ENCODE measurements at regions not wholly inside any gene's neighbourhood (a gene's known extent, or its start where the extent isn't known, plus 50 kb on each side); places are given as distances from the start of the nearest gene placed in this dataset.

DNA sequence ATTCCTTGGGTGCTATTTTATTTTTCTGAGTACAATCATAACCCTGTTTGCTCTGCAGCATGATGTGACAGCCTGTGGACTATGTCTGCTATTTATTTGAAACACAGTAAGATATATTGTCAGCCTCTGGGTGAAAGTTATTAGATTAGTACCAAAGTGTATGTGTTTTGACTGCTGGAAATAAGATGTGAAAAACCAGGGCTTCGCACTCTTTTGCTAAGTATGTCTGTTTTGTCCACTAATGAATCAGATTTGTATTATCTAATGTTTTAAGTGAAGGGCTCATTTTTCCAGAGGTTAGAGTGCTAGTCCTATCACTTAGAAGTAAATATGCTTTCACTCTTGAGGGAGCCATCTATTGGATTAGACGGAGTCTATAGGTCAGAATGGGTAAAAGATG lies 569.8 kb upstream of the FZD8 start:
- H3K4me1 ChIP-seq = no peaks in the 10 kb centered on the region
- no peak for DNase-seq (ENCODE audit: low spot score in 2 of 2)
- H3K9me3 ChIP-seq = no peaks in the 10 kb centered on the region
- TF ChIP-seq, protein P1, sequence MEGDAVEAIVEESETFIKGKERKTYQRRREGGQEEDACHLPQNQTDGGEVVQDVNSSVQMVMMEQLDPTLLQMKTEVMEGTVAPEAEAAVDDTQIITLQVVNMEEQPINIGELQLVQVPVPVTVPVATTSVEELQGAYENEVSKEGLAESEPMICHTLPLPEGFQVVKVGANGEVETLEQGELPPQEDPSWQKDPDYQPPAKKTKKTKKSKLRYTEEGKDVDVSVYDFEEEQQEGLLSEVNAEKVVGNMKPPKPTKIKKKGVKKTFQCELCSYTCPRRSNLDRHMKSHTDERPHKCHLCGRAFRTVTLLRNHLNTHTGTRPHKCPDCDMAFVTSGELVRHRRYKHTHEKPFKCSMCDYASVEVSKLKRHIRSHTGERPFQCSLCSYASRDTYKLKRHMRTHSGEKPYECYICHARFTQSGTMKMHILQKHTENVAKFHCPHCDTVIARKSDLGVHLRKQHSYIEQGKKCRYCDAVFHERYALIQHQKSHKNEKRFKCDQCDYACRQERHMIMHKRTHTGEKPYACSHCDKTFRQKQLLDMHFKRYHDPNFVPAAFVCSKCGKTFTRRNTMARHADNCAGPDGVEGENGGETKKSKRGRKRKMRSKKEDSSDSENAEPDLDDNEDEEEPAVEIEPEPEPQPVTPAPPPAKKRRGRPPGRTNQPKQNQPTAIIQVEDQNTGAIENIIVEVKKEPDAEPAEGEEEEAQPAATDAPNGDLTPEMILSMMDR (IDR thresholded peaks at IDR 0.05) = no peak
- TF ChIP-seq POLR2A (IDR thresholded peaks at IDR 0.05) (no peak), POLR2AphosphoS5 (IDR thresholded peaks at IDR 0.05) (no peak)
- no peaks in the 10 kb centered on the region for H3K27me3 ChIP-seq
- H3K4me3 ChIP-seq = no peak overlapping the region
- H3K27ac ChIP-seq = no peak overlapping the region
- no peaks in the 10 kb centered on the region for H3K36me3 ChIP-seq
- intact Hi-C loops (cut with DNase I; ENCODE audit: low total_unique reads) = no loop called here

GRCh38 chr10:36209480-36209879 lies 567.4 kb upstream of the FZD8 start:
- TF ChIP-seq POLR2AphosphoS5 (IDR thresholded peaks at IDR 0.05) = no peak
- TF ChIP-seq POLR2A (IDR thresholded peaks at IDR 0.05) = no peak
- TF ChIP-seq, protein P1 (IDR thresholded peaks at IDR 0.05) = no peak
- intact Hi-C loops (cut with DNase I; ENCODE audit: low total_unique reads) = no loop called here
- Histone ChIP-seq H3K36me3 (no peaks in the 10 kb centered on the region), H3K27me3 (no peaks in the 10 kb centered on the region), H3K4me1 (no peaks in the 10 kb centered on the region), H3K27ac (no peak overlapping the region), H3K9me3 (no peaks in the 10 kb centered on the region), H3K4me3 (no peak overlapping the region)
- DNase-seq (ENCODE audit: low spot score in 2 of 2) = no peak

DNA sequence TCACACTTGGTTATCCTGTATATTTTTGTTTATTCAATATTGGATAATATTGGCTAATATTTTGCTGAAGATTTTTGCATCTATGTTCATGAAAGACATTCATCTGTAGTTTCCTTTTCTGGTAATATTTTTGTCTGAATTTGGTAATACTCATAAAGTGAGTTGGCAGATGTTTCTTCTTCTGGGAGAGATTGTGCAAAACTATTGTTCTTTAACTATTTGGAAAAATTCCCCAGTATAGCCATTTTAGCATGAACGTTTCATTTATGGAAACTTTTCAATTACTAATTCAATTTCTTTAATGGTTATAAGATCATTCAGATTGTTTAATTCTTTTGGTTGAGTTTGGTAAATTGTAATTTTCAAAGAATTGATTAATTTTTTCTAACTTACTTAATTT lies 560.8 kb upstream of the FZD8 start:
- intact Hi-C loops (cut with DNase I; ENCODE audit: low total_unique reads) = no loop called here
- no peak overlapping the region for H3K4me3 ChIP-seq
- TF ChIP-seq POLR2A (IDR thresholded peaks at IDR 0.05) = no peak
- TF ChIP-seq, protein P1 (IDR thresholded peaks at IDR 0.05) = no peak
- H3K36me3 ChIP-seq = no peaks in the 10 kb centered on the region
- no peaks in the 10 kb centered on the region for H3K9me3 ChIP-seq
- DNase-seq (ENCODE audit: low spot score in 2 of 2) = no peak
- no peak overlapping the region for H3K27ac ChIP-seq
- no peaks in the 10 kb centered on the region for H3K27me3 ChIP-seq
- peaks cover 0 to 5% of the 10 kb centered on the region in 2 donors for H3K4me1 ChIP-seq

DNA sequence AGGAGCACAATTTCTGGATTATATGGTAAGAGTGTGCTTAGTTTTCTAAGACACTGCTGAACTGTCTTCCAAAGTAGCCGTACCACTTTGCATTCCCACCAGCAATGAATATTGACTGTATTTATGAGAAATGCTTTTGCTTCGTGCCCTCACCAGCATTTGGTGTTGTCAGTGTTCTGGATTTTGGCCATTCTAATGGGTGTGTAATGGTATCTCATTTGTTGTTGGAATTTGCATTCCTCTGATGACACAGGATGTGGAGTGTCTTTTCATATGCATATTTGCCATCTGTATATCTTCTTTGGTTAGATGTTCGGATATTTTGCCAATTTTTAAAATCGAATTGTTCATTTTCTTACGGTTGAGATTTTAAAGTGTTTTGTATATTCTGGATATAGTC lies 558.5 kb upstream of the FZD8 start:
- TF ChIP-seq POLR2AphosphoS5 (IDR thresholded peaks at IDR 0.05) = no peak
- TF ChIP-seq POLR2A (IDR thresholded peaks at IDR 0.05) = no peak
- TF ChIP-seq, protein P1 (IDR thresholded peaks at IDR 0.05) = no peak
- Histone ChIP-seq H3K4me1 (peaks cover 0 to 5% of the 10 kb centered on the region in 2 donors), H3K4me3 (no peak overlapping the region), H3K27ac (no peak overlapping the region), H3K27me3 (no peaks in the 10 kb centered on the region), H3K36me3 (no peaks in the 10 kb centered on the region), H3K9me3 (no peaks in the 10 kb centered on the region)
- intact Hi-C loops (cut with DNase I; ENCODE audit: low total_unique reads) = no loop called here
- DNase-seq (ENCODE audit: low spot score in 2 of 2) = no peak

GRCh38 chr10:36198322-36198721 lies 556.2 kb upstream of the FZD8 start:
- DNase-seq (ENCODE audit: low spot score in 2 of 2) = no peak
- intact Hi-C loops (cut with DNase I; ENCODE audit: low total_unique reads) = no loop called here
- Histone ChIP-seq H3K4me1 (peaks cover 0 to 5% of the 10 kb centered on the region in 2 donors), H3K27ac (no peak overlapping the region), H3K4me3 (no peak overlapping the region), H3K27me3 (no peaks in the 10 kb centered on the region), H3K9me3 (no peaks in the 10 kb centered on the region), H3K36me3 (no peaks in the 10 kb centered on the region)
- TF ChIP-seq, protein P1 (IDR thresholded peaks at IDR 0.05) = no peak
- no peak for TF ChIP-seq POLR2AphosphoS5 (IDR thresholded peaks at IDR 0.05)
- TF ChIP-seq POLR2A (IDR thresholded peaks at IDR 0.05) = no peak
